ENCODE measurements at regions not wholly inside any gene's neighbourhood (a gene's known extent, or its start where the extent isn't known, plus 50 kb on each side); places are given as distances from the start of the nearest gene placed in this dataset.

DNA sequence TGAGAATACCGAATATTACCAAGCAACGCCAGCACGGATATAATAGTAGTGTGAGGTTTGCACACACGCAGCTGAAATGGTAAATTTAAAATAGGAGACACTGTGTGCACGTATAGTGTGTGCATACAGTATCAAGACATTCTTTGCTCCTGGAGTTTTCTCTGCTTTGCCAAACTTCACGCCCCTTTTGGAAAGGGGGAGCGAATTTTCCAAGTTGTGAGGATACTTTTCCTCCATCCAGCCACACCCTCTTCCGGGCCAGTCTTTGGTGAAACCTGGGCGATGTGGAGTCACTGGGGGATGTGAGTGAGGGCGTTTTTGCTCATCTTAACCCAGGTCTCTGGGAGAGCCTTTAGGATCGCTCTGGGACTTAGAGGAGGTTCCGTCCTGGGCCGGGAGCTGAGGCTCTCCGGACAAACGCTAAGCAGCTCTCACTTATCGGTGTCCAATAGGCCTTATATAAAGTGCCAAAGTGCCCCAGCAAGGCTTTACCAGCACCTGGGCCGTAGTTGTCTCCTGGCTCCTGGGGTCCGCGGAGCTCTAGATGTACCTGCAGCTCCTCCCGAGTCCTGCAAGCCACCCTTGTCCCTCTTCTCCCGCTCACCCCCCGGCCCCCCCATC, 160.0 kb upstream of the MKI67 start:
- TF ChIP-seq, protein P1, sequence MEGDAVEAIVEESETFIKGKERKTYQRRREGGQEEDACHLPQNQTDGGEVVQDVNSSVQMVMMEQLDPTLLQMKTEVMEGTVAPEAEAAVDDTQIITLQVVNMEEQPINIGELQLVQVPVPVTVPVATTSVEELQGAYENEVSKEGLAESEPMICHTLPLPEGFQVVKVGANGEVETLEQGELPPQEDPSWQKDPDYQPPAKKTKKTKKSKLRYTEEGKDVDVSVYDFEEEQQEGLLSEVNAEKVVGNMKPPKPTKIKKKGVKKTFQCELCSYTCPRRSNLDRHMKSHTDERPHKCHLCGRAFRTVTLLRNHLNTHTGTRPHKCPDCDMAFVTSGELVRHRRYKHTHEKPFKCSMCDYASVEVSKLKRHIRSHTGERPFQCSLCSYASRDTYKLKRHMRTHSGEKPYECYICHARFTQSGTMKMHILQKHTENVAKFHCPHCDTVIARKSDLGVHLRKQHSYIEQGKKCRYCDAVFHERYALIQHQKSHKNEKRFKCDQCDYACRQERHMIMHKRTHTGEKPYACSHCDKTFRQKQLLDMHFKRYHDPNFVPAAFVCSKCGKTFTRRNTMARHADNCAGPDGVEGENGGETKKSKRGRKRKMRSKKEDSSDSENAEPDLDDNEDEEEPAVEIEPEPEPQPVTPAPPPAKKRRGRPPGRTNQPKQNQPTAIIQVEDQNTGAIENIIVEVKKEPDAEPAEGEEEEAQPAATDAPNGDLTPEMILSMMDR (IDR thresholded peaks at IDR 0.05): no peak
- TF ChIP-seq POLR2A (IDR thresholded peaks at IDR 0.05) (no peak), POLR2AphosphoS5 (IDR thresholded peaks at IDR 0.05; ENCODE audit: insufficient read depth in 1 of 2, low read depth in 1 of 2) (no peak)

DNA sequence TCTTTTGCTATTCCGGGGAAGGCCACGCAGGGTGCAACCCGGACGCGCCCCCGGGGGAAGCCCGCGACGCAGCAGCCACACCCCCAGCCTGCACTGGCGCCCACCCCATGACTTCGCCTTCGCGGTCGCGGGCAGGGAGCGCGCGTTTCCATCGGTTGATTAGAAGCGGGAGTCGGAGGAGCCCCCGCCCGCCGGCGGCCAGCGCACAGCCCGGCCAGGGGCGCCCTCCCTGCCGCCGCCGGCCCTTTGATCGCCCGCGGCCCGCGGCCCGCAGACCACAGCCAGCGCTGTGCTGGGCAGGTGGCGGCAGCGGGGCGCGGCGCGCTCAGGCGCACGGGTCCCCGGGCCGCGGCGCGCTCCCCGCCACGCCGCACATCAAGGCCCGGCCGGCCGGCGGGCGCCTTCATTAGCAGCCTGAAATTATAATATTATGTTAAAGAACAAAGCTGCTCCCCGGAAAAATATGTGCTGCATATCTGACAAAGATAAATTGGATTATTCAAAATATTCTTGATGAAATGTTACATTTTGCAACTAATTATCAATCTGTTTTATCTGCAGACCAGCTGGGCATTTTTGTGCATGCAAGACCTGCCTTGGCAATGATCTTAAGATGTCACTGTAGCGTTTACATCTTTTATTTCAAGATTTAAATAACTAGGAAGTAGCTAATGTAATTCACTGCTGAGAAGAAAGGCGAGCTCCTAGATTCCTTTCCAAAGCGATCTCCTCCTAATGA, 160.7 kb upstream of the MKI67 start:
- H3K36me3 ChIP-seq: no peaks in the 10 kb centered on the region
- no peaks in the 10 kb centered on the region for H3K27me3 ChIP-seq
- intact Hi-C loops (cut with DNase I): no loop called here
- no peak overlapping the region for H3K4me3 ChIP-seq
- DNase-seq (ENCODE audit: extremely low spot score in 2 of 2): no peak
- TF ChIP-seq POLR2AphosphoS5 (IDR thresholded peaks at IDR 0.05; ENCODE audit: insufficient read depth in 1 of 2, low read depth in 1 of 2) (no peak), POLR2A (IDR thresholded peaks at IDR 0.05) (no peak)
- TF ChIP-seq, protein P1 (IDR thresholded peaks at IDR 0.05): no peak
- no peak overlapping the region for H3K27ac ChIP-seq
- no peaks in the 10 kb centered on the region for H3K9me3 ChIP-seq
- no peaks in the 10 kb centered on the region for H3K4me1 ChIP-seq

More for the DNA sequence above, 160.0 kb upstream of the MKI67 start:
- Histone ChIP-seq H3K4me3 (no peak overlapping the region), H3K9me3 (no peaks in the 10 kb centered on the region), H3K4me1 (no peaks in the 10 kb centered on the region), H3K27me3 (no peaks in the 10 kb centered on the region), H3K27ac (no peak overlapping the region), H3K36me3 (no peaks in the 10 kb centered on the region)
- no peak for DNase-seq (ENCODE audit: extremely low spot score in 2 of 2)
- intact Hi-C loops (cut with DNase I): no loop called here

DNA sequence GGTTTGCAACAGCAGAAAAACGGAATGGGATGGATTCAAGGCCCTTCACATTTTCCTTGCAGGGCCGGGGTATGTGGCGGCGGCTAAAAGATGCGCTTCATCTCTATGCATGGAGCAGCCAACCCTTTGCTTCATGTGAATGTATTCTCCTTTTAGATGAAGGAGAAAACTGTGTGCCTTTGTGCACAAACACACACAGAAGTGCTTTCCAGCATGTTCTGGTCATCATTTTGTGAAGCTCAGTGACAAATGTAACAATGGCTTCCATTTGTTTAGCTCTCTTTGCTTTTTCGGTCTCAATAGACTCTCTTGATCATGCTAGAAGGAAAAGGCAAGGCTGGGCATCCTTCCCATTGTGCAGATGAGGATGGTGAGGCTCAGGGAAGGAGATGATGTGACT, 161.7 kb upstream of the MKI67 start:
- H3K4me3 ChIP-seq: no peak overlapping the region
- no peak overlapping the region for H3K27ac ChIP-seq
- H3K4me1 ChIP-seq: no peaks in the 10 kb centered on the region
- H3K36me3 ChIP-seq: no peaks in the 10 kb centered on the region
- H3K27me3 ChIP-seq: no peaks in the 10 kb centered on the region
- intact Hi-C loops (cut with DNase I): no loop called here
- DNase-seq (ENCODE audit: extremely low spot score in 2 of 2): no peak
- no peak for TF ChIP-seq POLR2AphosphoS5 (IDR thresholded peaks at IDR 0.05; ENCODE audit: insufficient read depth in 1 of 2, low read depth in 1 of 2)
- no peak for TF ChIP-seq POLR2A (IDR thresholded peaks at IDR 0.05)
- TF ChIP-seq, protein P1 (IDR thresholded peaks at IDR 0.05): no peak
- H3K9me3 ChIP-seq: no peaks in the 10 kb centered on the region

DNA sequence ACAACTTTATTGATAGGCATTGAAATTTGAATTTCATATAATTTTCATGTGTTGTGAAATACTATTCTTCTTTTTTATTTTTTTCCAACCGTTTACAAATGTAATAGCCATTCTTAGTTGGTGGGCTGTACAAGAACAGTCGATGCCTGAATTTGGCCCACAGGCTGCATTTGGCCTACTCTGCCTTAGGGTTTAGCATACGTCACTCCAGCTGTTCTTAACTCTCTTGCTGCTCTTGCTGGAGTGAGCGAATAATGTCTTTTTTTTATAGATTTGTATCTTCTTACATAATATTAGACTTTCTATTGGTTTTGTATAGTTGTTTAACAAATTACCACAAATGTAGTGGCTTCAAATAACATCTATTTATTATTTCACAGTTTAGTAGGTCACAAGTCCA, 163.4 kb upstream of the MKI67 start:
- no peaks in the 10 kb centered on the region for H3K4me1 ChIP-seq
- intact Hi-C loops (cut with DNase I): no loop called here
- H3K27me3 ChIP-seq: no peaks in the 10 kb centered on the region
- H3K36me3 ChIP-seq: no peaks in the 10 kb centered on the region
- no peak overlapping the region for H3K4me3 ChIP-seq
- DNase-seq (ENCODE audit: extremely low spot score in 2 of 2): no peak
- TF ChIP-seq, protein P1 (IDR thresholded peaks at IDR 0.05): no peak
- TF ChIP-seq POLR2A (IDR thresholded peaks at IDR 0.05) (no peak), POLR2AphosphoS5 (IDR thresholded peaks at IDR 0.05; ENCODE audit: insufficient read depth in 1 of 2, low read depth in 1 of 2) (no peak)
- H3K27ac ChIP-seq: no peak overlapping the region
- no peaks in the 10 kb centered on the region for H3K9me3 ChIP-seq

DNA sequence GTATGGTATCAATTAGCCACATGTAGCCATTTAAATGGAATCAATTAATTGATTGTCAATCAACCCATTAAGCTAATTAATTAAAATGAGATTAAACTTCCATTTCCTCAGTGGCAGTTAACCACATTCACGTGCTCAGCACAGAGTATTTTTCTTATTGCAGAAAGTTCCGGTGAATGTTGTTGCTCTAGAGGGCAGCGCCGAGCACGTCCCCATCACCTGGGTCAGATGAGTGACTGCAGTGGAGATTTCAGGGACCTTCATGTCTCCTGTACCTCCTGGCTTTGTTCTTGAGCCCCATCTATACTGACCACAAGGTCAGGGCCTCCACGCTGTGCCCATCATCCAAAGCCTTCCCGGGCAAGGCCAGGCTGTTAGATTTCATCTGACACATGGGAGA, 168.8 kb upstream of the MKI67 start:
- Histone ChIP-seq H3K27me3 (no peaks in the 10 kb centered on the region), H3K36me3 (no peaks in the 10 kb centered on the region), H3K4me1 (no peaks in the 10 kb centered on the region), H3K4me3 (no peak overlapping the region), H3K27ac (no peak overlapping the region), H3K9me3 (no peaks in the 10 kb centered on the region)
- TF ChIP-seq POLR2AphosphoS5 (IDR thresholded peaks at IDR 0.05; ENCODE audit: insufficient read depth in 1 of 2, low read depth in 1 of 2) (no peak), POLR2A (IDR thresholded peaks at IDR 0.05) (no peak)
- TF ChIP-seq, protein P1 (IDR thresholded peaks at IDR 0.05): no peak
- DNase-seq (ENCODE audit: extremely low spot score in 2 of 2): no peak
- intact Hi-C loops (cut with DNase I): no loop called here
